Fibroblast of mammary gland (primary cell): ENCODE measurements at regions not wholly inside any gene's neighbourhood (a gene's known extent, or its start where the extent isn't known, plus 50 kb on each side); places are given as distances from the start of the nearest gene placed in this dataset.
A peak's percentile ranks its signal among the peaks of the same experiment; 100 is the strongest.

Experiments
- DNase-seq: peaks from one replicate; pipeline ENCODE4 v3.0.0-alpha.2; 2010; ENCODE audit warnings: low read depth
- H3K4me3 ChIP-seq: 2 replicates; pipeline ENCODE4 v1.5.1; 2011; ENCODE audit warnings: low read depth, mild to moderate bottlenecking, low read length, moderate library complexity; ENCODE audit not compliant: control insufficient read depth
- CTCF ChIP-seq: conservative IDR thresholded peaks from 2 replicates; pipeline ENCODE4 v1.5.1; 2011; ENCODE audit warnings: low read depth, low read length, inconsistent platforms; ENCODE audit not compliant: control insufficient read depth, insufficient read depth

GRCh38 chr1:184141361-184141880, 89.9 kb downstream of the TSEN15 start:
- no peak overlapping the region for H3K4me3 ChIP-seq
- no peak for TF ChIP-seq CTCF
- no peak for DNase-seq

- no peak overlapping the region for H3K4me3 ChIP-seq
- TF ChIP-seq CTCF: no peak
- DNase-seq: peak; percentile 7
Observed at GRCh38 chr1:184143449-184143848, 91.9 kb downstream of the TSEN15 start.

GRCh38 chr1:184145083-184145482, 93.6 kb downstream of the TSEN15 start:
- no peak for TF ChIP-seq CTCF
- DNase-seq: no peak
- no peak overlapping the region for H3K4me3 ChIP-seq

GRCh38 chr1:184146202-184146601, 94.7 kb downstream of the TSEN15 start:
- no peak for TF ChIP-seq CTCF
- no peak for DNase-seq
- H3K4me3 ChIP-seq: no peak overlapping the region

- DNase-seq: peak; percentile 56
- no peak for TF ChIP-seq CTCF
- H3K4me3 ChIP-seq: no peak overlapping the region
Observed at GRCh38 chr1:184150776-184151531, 99.4 kb downstream of the TSEN15 start.

- TF ChIP-seq CTCF: no peak
- DNase-seq: peak; percentile 60
- peak overlapping the region; percentile 38 for H3K4me3 ChIP-seq
Observed at GRCh38 chr1:184152434-184152898, 100.9 kb downstream of the TSEN15 start.

GRCh38 chr1:184152974-184153373, 101.4 kb downstream of the TSEN15 start:
- no peak for TF ChIP-seq CTCF
- DNase-seq: no peak
- H3K4me3 ChIP-seq: peak overlapping the region; percentile 38
